Cardiac fibroblast (primary cell): ENCODE measurements at regions not wholly inside any gene's neighbourhood (a gene's known extent, or its start where the extent isn't known, plus 50 kb on each side); places are given as distances from the start of the nearest gene placed in this dataset.
A peak's percentile ranks its signal among the peaks of the same experiment; 100 is the strongest.

Experiments
- DNase-seq, 2 donors: peaks; one replicate each; pipeline versions ENCODE4 v3.0.0 to v3.0.0-alpha.2; 2010; ENCODE audit warnings: low read depth in 2 of 2
- H3K4me3 ChIP-seq, 2 donors: replicated peaks in 1 of 2; 1 replicate in 1 of 2; 2 replicates in 1 of 2; pipeline ENCODE4 v1.5.1; 2011; ENCODE audit warnings: low read depth in 2 of 2, low read length in 2 of 2, mild to moderate bottlenecking in 2 of 2, moderate library complexity in 1 of 2
- TF ChIP-seq, protein P1 (sequence below): IDR thresholded peaks from one replicate; pipeline ENCODE4 v1.5.1; 2011; ENCODE audit warnings: low read depth, mild to moderate bottlenecking, low read length, inconsistent platforms

DNA sequence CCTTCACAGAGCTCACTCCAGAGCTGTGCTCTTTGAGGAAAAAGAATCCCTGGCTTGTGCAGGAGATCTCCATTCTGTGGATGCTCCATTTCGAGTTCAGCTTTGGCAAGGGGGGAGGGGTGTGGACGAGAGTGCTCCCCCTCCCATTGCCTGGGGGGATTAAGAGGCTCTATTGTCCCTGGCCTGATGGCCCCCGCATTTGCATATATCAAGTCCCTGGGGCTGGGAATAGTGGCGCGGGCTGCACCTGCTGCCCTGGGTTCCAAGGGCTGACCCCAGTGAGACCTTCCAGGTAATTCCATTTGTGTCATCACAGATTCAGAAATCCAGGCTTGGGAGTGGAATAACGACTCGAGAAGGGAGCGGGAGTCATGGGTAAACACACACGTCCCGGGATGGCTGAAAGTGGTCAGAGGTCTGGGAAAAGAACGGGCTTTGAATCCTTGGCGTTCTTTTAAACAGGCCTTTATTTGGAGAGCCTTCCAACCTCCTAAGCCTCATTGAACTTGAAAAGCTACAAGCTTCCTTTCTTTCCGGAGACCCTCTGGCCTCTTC lies 479.3 kb downstream of the HS3ST3B1 start:
- no peak for DNase-seq
- TF ChIP-seq, protein P1, sequence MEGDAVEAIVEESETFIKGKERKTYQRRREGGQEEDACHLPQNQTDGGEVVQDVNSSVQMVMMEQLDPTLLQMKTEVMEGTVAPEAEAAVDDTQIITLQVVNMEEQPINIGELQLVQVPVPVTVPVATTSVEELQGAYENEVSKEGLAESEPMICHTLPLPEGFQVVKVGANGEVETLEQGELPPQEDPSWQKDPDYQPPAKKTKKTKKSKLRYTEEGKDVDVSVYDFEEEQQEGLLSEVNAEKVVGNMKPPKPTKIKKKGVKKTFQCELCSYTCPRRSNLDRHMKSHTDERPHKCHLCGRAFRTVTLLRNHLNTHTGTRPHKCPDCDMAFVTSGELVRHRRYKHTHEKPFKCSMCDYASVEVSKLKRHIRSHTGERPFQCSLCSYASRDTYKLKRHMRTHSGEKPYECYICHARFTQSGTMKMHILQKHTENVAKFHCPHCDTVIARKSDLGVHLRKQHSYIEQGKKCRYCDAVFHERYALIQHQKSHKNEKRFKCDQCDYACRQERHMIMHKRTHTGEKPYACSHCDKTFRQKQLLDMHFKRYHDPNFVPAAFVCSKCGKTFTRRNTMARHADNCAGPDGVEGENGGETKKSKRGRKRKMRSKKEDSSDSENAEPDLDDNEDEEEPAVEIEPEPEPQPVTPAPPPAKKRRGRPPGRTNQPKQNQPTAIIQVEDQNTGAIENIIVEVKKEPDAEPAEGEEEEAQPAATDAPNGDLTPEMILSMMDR = no peak
- H3K4me3 ChIP-seq = no peak overlapping the region

DNA sequence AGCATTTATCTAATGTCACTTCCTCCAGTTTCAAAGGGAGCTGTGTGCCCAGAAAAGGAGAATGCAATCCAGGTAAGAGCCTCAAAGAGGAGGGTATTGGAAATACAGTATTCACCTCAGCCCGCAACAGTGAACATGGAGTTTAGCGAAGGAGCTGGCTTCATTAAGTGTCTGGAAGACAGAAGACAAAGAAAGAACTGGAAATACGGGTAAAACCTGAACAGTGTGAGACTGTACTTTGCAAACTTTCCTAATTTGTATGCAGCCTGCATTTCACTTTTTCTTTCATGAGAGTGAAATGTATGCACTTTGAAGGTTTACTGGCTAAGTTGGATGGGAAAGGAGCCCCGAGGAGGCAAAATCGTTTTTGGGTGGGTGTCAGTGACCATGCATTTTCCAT lies 478.4 kb downstream of the HS3ST3B1 start:
- DNase-seq = no peak
- no peak overlapping the region for H3K4me3 ChIP-seq
- TF ChIP-seq, protein P1 = no peak

DNA sequence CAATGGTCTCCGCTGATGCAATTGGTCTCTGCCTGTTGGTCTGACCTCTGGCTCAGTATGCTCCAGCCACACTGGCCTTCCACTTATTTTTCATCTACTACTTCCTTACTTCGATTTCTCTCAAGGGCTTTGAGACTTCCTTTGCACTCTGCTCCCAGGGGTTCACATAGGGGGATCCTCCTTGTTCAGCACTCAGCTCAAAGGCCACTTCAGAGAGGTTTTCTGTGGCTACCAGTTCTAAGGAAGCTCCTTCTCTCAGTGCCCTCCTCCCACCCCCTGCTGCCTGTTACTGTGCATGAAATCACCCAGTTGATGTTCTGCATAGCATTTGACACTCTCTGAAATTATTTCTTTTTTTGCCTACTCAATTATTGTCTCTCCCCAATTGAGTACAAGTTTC lies 476.4 kb downstream of the HS3ST3B1 start:
- DNase-seq = no peak
- TF ChIP-seq, protein P1 = no peak

DNA sequence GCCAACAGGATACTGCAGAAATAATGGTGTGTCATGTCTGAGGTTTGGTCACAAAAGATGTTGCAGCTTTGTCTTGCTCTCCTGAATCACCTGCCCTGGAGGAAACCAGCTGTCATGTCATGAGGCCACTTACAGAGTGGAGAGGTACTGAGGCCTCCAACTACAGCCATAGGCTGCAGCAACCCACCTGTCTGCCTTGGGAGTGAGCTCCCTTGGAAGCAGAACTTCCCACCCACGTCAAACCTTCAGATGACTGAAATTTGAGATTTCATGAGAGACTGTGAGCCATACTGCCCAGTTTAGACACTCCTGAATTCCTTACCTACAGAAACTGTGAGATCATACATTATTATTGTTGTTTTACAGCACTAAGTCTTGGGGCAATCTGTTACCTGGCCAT lies 475.9 kb downstream of the HS3ST3B1 start:
- H3K4me3 ChIP-seq = no peak overlapping the region
- TF ChIP-seq, protein P1 = no peak
- DNase-seq = peak in 1 of 2 donors; percentile 33

More for the DNA sequence above, 476.4 kb downstream of the HS3ST3B1 start:
- H3K4me3 ChIP-seq = no peak overlapping the region

DNA sequence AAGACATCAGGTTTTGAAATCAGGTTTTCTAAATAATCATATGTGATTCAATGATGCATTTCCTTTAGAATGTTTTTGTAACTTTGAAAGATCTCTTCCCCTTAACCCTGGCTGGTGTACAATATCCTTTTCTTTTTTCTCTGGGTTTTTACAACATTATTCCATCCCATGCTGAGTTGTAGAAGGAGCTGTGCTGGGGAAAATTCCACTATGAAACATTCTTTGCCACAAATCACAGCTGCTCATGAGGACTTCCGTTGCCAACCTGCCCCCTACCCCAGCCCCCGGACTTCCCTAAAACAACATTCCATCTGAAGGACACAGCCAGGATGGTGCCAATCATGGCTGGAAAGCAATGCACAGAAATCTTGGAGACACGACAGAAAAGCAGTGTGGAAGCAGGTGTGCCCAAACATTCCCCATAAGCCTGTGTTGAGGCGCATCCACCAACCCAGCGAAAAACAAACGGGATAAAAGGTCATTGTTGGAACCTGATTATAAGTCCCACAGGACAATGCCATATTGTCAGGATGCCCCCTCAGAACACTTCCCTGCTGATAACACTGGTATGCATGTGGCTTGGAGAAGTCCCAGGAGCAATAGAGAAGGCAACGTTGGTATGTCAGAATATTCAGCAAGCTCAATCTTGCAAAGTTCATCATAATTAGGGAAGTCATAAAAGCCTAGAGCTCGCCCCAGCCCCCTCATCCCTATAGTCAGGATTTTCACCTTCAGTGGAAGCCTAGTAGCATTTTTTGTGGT lies 475.0 kb downstream of the HS3ST3B1 start:
- DNase-seq = peak; percentile 21 to 73
- TF ChIP-seq, protein P1 = no peak
- H3K4me3 ChIP-seq = no peak overlapping the region

DNA sequence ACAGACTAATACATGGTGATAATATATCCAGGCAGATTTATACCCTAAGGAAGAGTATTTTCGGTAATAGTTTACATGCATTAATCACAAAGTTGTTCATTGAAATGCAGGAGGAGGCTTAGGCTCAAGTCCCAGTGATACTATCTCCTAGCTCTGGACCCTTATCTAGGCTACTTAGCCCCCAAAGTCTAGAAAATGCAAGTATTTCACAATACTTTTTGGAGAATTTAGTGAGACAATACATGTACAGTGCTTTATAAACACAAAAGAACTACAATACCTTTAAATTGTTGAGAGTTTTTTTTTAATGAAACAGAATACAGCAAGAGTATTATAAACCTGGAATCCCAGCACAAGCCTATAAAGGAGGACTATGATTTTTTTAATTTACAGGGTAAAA lies 473.9 kb downstream of the HS3ST3B1 start:
- DNase-seq = no peak
- TF ChIP-seq, protein P1 = no peak
- H3K4me3 ChIP-seq = no peak overlapping the region
